Gastrocnemius medialis (tissue), 4 donors: ENCODE measurements at regions not wholly inside any gene's neighbourhood (a gene's known extent, or its start where the extent isn't known, plus 50 kb on each side); places are given as distances from the start of the nearest gene placed in this dataset.

ENCODE experiments used
- ATAC-seq, 2 donors: fragments of 150-250 bp; one replicate each; pipeline ENCODE4 v1.9.1; 2016
- DNase-seq, 2 donors: peaks; one replicate each; pipeline ENCODE4 v3.0.0-alpha.2; 2019
- H3K27ac ChIP-seq, 4 donors: fragments of 200-600 bp; sonication (generic); 1 replicate in 1 of 4; 2 replicates in 3 of 4; pipeline ENCODE4 v1.5.1; 2016 to 2018; ENCODE audit warnings: mild to moderate bottlenecking in 2 of 4, moderate library complexity in 1 of 4
- H3K27me3 ChIP-seq, 3 donors: fragments of 200-600 bp; sonication (generic) in 2 of 3; 1 replicate in 1 of 3; 2 replicates in 2 of 3; pipeline versions ENCODE4 v1.5.1 to v1.6.0; 2016 to 2019; ENCODE audit warnings: mild to moderate bottlenecking in 1 of 3, moderate library complexity in 1 of 3
- H3K36me3 ChIP-seq, 2 donors: fragments of 200-600 bp; sonication (generic) in 1 of 2; one replicate each; pipeline ENCODE4 v1.5.1; 2017 to 2018
- H3K4me1 ChIP-seq, 2 donors: fragments of 200-600 bp; sonication (generic) in 1 of 2; one replicate each; pipeline ENCODE4 v1.5.1; 2016 to 2017; ENCODE audit warnings: mild to moderate bottlenecking in 2 of 2
- H3K4me3 ChIP-seq, 4 donors: fragments of 200-600 bp; sonication (generic) in 3 of 4; 1 replicate in 1 of 4; 2 replicates in 3 of 4; pipeline ENCODE4 v1.5.1; 2016 to 2019; ENCODE audit warnings: mild to moderate bottlenecking in 2 of 4
- H3K9me3 ChIP-seq, 3 donors: fragments of 200-600 bp; sonication (generic) in 2 of 3; 1 replicate in 1 of 3; 2 replicates in 2 of 3; pipeline ENCODE4 v1.5.1; 2016 to 2019
- POLR2A ChIP-seq, 2 donors: fragments of 450-650 bp; IDR thresholded peaks; one replicate each; pipeline ENCODE4 v1.6.1; 2017; ENCODE audit warnings: antibody characterized with exemption in 2 of 2, mild to moderate bottlenecking in 2 of 2, moderate library complexity in 2 of 2
- in situ Hi-C, 4 donors: fragments of 200-750 bp; cut with MboI; loops; one replicate each; pipeline versions ENCODE4 v1.15.0 to v1.8.0; 2017; ENCODE audit warnings: low sequenced_read_pairs in 4 of 4
- intact Hi-C: fragments of 100-400 bp; cut with DNase I; formaldehyde crosslinking; loops from one replicate; pipeline ENCODE4 v1.15.1; 2023; ENCODE audit warnings: low total_unique reads
- TF ChIP-seq, protein P1 (sequence below), 5 experiments: fragments of 450-650 bp in 3 of 5; fragments of 200-600 bp in 2 of 5; sonication (generic) in 2 of 5; IDR thresholded peaks in 4 of 5; conservative IDR thresholded peaks in 1 of 5; 1 replicate in 4 of 5; 2 replicates in 1 of 5; pipeline ENCODE4 v1.5.1; 2016 to 2019; ENCODE audit warnings: antibody characterized with exemption in 5 of 5, mild to moderate bottlenecking in 3 of 5, moderate library complexity in 3 of 5

DNA sequence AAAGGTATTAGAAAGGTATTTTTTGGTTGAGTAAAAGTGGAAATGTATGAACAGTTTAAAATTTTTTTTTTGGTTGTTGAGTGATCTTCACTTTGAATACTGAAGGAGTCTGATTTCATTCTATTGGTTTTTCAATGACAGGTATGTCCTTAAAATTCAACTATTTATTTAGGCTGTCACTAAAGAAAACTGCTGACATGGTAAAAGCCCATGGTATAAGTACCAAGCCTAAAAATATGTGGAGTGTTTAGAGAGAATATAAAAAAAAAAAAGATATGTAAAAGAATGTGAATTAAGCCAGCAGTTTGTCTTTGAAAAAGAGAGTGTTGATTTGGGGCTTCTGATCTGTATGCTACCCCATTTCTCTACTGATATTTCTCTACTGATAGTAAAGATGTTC, 90.3 kb upstream of the SUCLG2 start:
- Histone ChIP-seq H3K27ac (no peak overlapping the region), H3K27me3 (no peaks in the 10 kb centered on the region), H3K4me3 (no peak overlapping the region), H3K4me1 (no peaks in the 10 kb centered on the region), H3K9me3 (no peaks in the 10 kb centered on the region), H3K36me3 (no peaks in the 10 kb centered on the region)
- in situ Hi-C loops (no loop called here), intact Hi-C loops (no loop called here)
- TF ChIP-seq, protein P1, sequence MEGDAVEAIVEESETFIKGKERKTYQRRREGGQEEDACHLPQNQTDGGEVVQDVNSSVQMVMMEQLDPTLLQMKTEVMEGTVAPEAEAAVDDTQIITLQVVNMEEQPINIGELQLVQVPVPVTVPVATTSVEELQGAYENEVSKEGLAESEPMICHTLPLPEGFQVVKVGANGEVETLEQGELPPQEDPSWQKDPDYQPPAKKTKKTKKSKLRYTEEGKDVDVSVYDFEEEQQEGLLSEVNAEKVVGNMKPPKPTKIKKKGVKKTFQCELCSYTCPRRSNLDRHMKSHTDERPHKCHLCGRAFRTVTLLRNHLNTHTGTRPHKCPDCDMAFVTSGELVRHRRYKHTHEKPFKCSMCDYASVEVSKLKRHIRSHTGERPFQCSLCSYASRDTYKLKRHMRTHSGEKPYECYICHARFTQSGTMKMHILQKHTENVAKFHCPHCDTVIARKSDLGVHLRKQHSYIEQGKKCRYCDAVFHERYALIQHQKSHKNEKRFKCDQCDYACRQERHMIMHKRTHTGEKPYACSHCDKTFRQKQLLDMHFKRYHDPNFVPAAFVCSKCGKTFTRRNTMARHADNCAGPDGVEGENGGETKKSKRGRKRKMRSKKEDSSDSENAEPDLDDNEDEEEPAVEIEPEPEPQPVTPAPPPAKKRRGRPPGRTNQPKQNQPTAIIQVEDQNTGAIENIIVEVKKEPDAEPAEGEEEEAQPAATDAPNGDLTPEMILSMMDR (IDR thresholded peaks at IDR 0.05 in 4 of 5, conservative IDR thresholded peaks at IDR 0.05 in 1 of 5) = no peak
- TF ChIP-seq POLR2A (IDR thresholded peaks at IDR 0.05) = no peak
- DNase-seq = no peak
- no peak for ATAC-seq

DNA sequence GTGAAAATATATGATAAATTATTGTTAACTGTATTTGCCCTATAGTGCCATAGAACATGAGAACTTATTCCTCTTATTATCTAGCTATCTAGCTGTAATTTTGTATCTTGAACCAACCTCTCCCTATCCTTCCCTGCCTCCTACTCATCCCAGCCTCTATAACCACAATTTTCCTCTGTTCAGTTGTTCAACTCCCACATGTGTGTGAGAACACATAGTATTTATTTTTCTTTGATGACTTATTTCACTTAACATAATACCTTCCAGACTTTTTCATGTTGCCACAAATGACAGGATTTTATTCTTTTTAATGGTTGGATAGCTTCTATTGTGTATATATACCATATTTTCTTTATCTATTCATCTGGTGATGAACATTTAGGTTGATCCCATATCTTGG, 85.4 kb upstream of the SUCLG2 start:
- DNase-seq (no peak), ATAC-seq (no peak)
- no peak for TF ChIP-seq POLR2A (IDR thresholded peaks at IDR 0.05)
- TF ChIP-seq, protein P1 (IDR thresholded peaks at IDR 0.05 in 4 of 5, conservative IDR thresholded peaks at IDR 0.05 in 1 of 5) = no peak
- H3K36me3 ChIP-seq = no peaks in the 10 kb centered on the region
- H3K4me3 ChIP-seq = no peak overlapping the region
- no peaks in the 10 kb centered on the region for H3K4me1 ChIP-seq
- intact Hi-C loops (no loop called here), in situ Hi-C loops (no loop called here)
- H3K27ac ChIP-seq = no peak overlapping the region
- H3K9me3 ChIP-seq = no peaks in the 10 kb centered on the region
- H3K27me3 ChIP-seq = no peaks in the 10 kb centered on the region

DNA sequence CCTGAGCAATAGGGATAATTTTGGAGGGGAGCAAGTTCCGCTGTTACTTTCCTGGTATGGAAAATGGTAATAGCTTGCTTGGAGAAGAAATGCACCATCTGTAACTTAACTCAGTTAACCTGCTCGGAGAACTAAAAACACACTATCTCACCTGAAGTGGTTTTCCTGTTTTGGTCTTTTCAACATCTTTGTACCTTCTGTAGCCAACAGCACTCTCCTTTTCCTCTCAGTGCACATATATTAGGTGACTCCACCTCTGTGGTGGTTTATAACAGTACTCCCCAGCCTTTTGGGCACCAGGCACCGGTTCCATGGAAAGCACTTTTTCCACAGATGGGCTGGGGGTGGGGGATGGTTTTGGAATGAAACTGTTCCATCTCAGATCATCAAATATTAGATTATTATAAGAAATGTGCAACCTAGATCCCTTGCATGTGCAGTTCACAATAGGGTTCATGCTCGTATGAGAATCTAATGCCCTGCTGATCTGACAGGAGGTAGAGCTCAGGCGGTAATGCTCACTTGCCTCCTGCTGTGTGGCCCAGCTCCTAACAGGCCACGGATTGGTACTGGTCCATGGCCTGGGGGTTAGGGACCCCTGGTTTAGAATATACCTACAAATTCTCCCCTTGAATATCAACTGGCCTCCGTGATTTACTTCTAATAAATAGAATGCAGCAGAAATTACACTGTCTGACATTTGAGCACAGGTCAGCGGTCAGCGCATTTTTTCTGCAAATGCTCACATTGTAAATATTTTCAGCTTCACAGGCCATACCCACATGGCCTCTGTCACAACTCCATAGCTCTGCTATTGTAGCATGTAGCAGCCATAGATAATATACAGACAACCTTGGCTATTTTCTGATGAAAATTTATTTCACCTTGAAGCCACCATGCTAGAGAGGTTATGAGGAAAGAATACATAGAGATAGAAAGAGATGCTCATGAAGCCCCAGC, 83.8 kb upstream of the SUCLG2 start:
- H3K27ac ChIP-seq = no peak overlapping the region
- intact Hi-C loops = no loop called here
- no peak overlapping the region for H3K4me3 ChIP-seq
- no peak for ATAC-seq
- H3K27me3 ChIP-seq = no peaks in the 10 kb centered on the region
- H3K9me3 ChIP-seq = no peaks in the 10 kb centered on the region
- H3K36me3 ChIP-seq = no peaks in the 10 kb centered on the region
- in situ Hi-C loops = no loop called here
- TF ChIP-seq, protein P1 (IDR thresholded peaks at IDR 0.05 in 4 of 5, conservative IDR thresholded peaks at IDR 0.05 in 1 of 5) = no peak
- no peak for TF ChIP-seq POLR2A (IDR thresholded peaks at IDR 0.05)
- no peak for DNase-seq
- no peaks in the 10 kb centered on the region for H3K4me1 ChIP-seq

DNA sequence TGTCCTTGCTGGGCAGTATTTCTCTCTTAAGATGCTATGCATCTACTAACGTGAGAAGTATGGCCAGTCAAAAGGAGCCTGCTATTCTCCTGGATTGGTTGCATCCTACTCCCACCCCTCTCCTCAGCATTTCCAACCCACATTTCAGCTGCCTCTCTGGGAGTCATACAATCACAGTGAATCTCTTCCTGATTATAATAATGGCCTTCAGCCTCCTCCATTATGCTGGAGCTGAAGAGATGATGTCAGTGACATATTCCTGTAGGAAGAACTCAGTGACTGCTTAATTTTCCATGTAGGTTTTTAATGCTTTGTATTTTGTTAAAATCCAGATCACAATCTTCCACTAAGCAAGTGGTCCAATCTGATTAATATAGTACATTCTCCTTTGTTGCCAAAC, 82.7 kb upstream of the SUCLG2 start:
- in situ Hi-C loops (no loop called here), intact Hi-C loops (no loop called here)
- DNase-seq (no peak), ATAC-seq (no peak)
- Histone ChIP-seq H3K27me3 (no peaks in the 10 kb centered on the region), H3K4me3 (no peak overlapping the region), H3K27ac (no peak overlapping the region), H3K4me1 (no peaks in the 10 kb centered on the region), H3K36me3 (no peaks in the 10 kb centered on the region), H3K9me3 (no peaks in the 10 kb centered on the region)
- no peak for TF ChIP-seq POLR2A (IDR thresholded peaks at IDR 0.05)
- TF ChIP-seq, protein P1 (IDR thresholded peaks at IDR 0.05 in 4 of 5, conservative IDR thresholded peaks at IDR 0.05 in 1 of 5) = no peak
